ENCODE measurements at regions not wholly inside any gene's neighbourhood (a gene's known extent, or its start where the extent isn't known, plus 50 kb on each side); places are given as distances from the start of the nearest gene placed in this dataset.

- peaks cover 0 to 4% (median 0%) of the 10 kb centered on the region in 9 donors for H3K9me3 Mint-ChIP-seq
- H3K27me3 Mint-ChIP-seq = peaks cover 0 to 21% (median 3%) of the 10 kb centered on the region in 5 donors
- POLR2A ChIA-PET = no interaction called here
- H3K27ac Mint-ChIP-seq = no peak overlapping the region
- no peaks in the 10 kb centered on the region for H3K4me1 Mint-ChIP-seq
- H3K36me3 Mint-ChIP-seq = no peaks in the 10 kb centered on the region
- ATAC-seq = no peak
- no peak for DNase-seq
- no peak overlapping the region for H3K4me3 Mint-ChIP-seq
Observed at GRCh38 chr2:201971531-201972228, 62.0 kb upstream of the FZD7 start.

- POLR2A ChIA-PET = no interaction called here
- no peaks in the 10 kb centered on the region for H3K36me3 Mint-ChIP-seq
Observed at GRCh38 chr2:201972621-201973255, 60.9 kb upstream of the FZD7 start.

GRCh38 chr2:201973305-201973928 is 60.2 kb upstream of the FZD7 start:
- H3K9me3 Mint-ChIP-seq = peaks cover 0 to 4% (median 0%) of the 10 kb centered on the region in 9 donors

More at GRCh38 chr2:201972621-201973255, 60.9 kb upstream of the FZD7 start:
- Mint-ChIP-seq H3K4me3 (no peak overlapping the region), H3K4me1 (no peaks in the 10 kb centered on the region), H3K27ac (peak overlapping the region in 1 of 10 donors; percentile 13), H3K9me3 (peaks cover 0 to 4% (median 0%) of the 10 kb centered on the region in 9 donors), H3K27me3 (peaks cover 0 to 21% (median 6%) of the 10 kb centered on the region in 5 donors)
- DNase-seq (no peak), ATAC-seq (no peak)

GRCh38 chr2:201974171-201975100 is 59.2 kb upstream of the FZD7 start:
- DNase-seq = no peak
- Mint-ChIP-seq H3K27me3 (peaks cover 0 to 17% (median 7%) of the 10 kb centered on the region in 5 donors), H3K4me3 (no peak overlapping the region), H3K4me1 (no peaks in the 10 kb centered on the region), H3K27ac (no peak overlapping the region), H3K36me3 (no peaks in the 10 kb centered on the region), H3K9me3 (peaks cover 0 to 4% (median 0%) of the 10 kb centered on the region in 9 donors)
- POLR2A ChIA-PET = no interaction called here
- ATAC-seq = no peak

More at GRCh38 chr2:201973305-201973928, 60.2 kb upstream of the FZD7 start:
- no peak overlapping the region for H3K4me3 Mint-ChIP-seq
- DNase-seq (no peak), ATAC-seq (no peak)
- no peaks in the 10 kb centered on the region for H3K4me1 Mint-ChIP-seq
- POLR2A ChIA-PET = interaction anchor here (0.6 kb wide), 1 partner anchor 27 kb away, joined by 3 read pairs; no protein-coding TSS in a partner anchor
- H3K27ac Mint-ChIP-seq = no peak overlapping the region
- H3K27me3 Mint-ChIP-seq = peaks cover 0 to 21% (median 6%) of the 10 kb centered on the region in 5 donors
- no peaks in the 10 kb centered on the region for H3K36me3 Mint-ChIP-seq

GRCh38 chr2:201975434-201975833 is 58.2 kb upstream of the FZD7 start:
- ATAC-seq (no peak), DNase-seq (no peak)
- no peaks in the 10 kb centered on the region for H3K36me3 Mint-ChIP-seq
- peaks cover 1 to 16% (median 7%) of the 10 kb centered on the region in 5 donors for H3K27me3 Mint-ChIP-seq
- POLR2A ChIA-PET = no interaction called here
- H3K4me1 Mint-ChIP-seq = no peaks in the 10 kb centered on the region
- no peak overlapping the region for H3K27ac Mint-ChIP-seq
- H3K9me3 Mint-ChIP-seq = peaks cover 0 to 4% (median 0%) of the 10 kb centered on the region in 9 donors
- H3K4me3 Mint-ChIP-seq = no peak overlapping the region

GRCh38 chr2:201975964-201976612 is 57.6 kb upstream of the FZD7 start:
- peaks cover 0 to 1% (median 0%) of the 10 kb centered on the region in 9 donors for H3K9me3 Mint-ChIP-seq
- H3K36me3 Mint-ChIP-seq = no peaks in the 10 kb centered on the region
- DNase-seq = no peak
- no peak for ATAC-seq
- no peak overlapping the region for H3K27ac Mint-ChIP-seq
- H3K27me3 Mint-ChIP-seq = peaks cover 1 to 14% (median 9%) of the 10 kb centered on the region in 5 donors
- POLR2A ChIA-PET = no interaction called here
- no peak overlapping the region for H3K4me3 Mint-ChIP-seq
- no peaks in the 10 kb centered on the region for H3K4me1 Mint-ChIP-seq

- H3K27me3 Mint-ChIP-seq = peaks cover 1 to 14% (median 8%) of the 10 kb centered on the region in 5 donors
- ATAC-seq (no peak), DNase-seq (no peak)
- POLR2A ChIA-PET = no interaction called here
- H3K36me3 Mint-ChIP-seq = no peaks in the 10 kb centered on the region
- H3K27ac Mint-ChIP-seq = no peak overlapping the region
- no peak overlapping the region for H3K4me3 Mint-ChIP-seq
- no peaks in the 10 kb centered on the region for H3K9me3 Mint-ChIP-seq
- no peaks in the 10 kb centered on the region for H3K4me1 Mint-ChIP-seq
Observed at GRCh38 chr2:201977651-201978050, 56.0 kb upstream of the FZD7 start.

GRCh38 chr2:201978333-201978732 is 55.3 kb upstream of the FZD7 start:
- no peaks in the 10 kb centered on the region for H3K36me3 Mint-ChIP-seq
- peaks cover 1 to 14% (median 8%) of the 10 kb centered on the region in 5 donors for H3K27me3 Mint-ChIP-seq
- DNase-seq (no peak), ATAC-seq (no peak)
- no peak overlapping the region for H3K27ac Mint-ChIP-seq
- no peaks in the 10 kb centered on the region for H3K9me3 Mint-ChIP-seq
- POLR2A ChIA-PET = no interaction called here
- no peaks in the 10 kb centered on the region for H3K4me1 Mint-ChIP-seq
- no peak overlapping the region for H3K4me3 Mint-ChIP-seq

GRCh38 chr2:201978986-201979385 is 54.7 kb upstream of the FZD7 start:
- no peaks in the 10 kb centered on the region for H3K9me3 Mint-ChIP-seq
- no peaks in the 10 kb centered on the region for H3K4me1 Mint-ChIP-seq
- DNase-seq = no peak
- H3K27me3 Mint-ChIP-seq = peaks cover 1 to 13% (median 8%) of the 10 kb centered on the region in 5 donors
- H3K36me3 Mint-ChIP-seq = no peaks in the 10 kb centered on the region
- POLR2A ChIA-PET = no interaction called here
- no peak overlapping the region for H3K4me3 Mint-ChIP-seq
- H3K27ac Mint-ChIP-seq = no peak overlapping the region
- ATAC-seq = no peak

GRCh38 chr2:201980389-201980821 is 53.2 kb upstream of the FZD7 start:
- Mint-ChIP-seq H3K9me3 (no peaks in the 10 kb centered on the region), H3K27me3 (peaks cover 1 to 13% (median 8%) of the 10 kb centered on the region in 5 donors), H3K4me3 (no peak overlapping the region), H3K27ac (no peak overlapping the region), H3K4me1 (peaks cover 0 to 7% (median 0%) of the 10 kb centered on the region in 4 donors), H3K36me3 (no peaks in the 10 kb centered on the region)
- ATAC-seq = no peak
- POLR2A ChIA-PET = no interaction called here
- no peak for DNase-seq

- H3K36me3 Mint-ChIP-seq = no peaks in the 10 kb centered on the region
- POLR2A ChIA-PET = no interaction called here
- H3K9me3 Mint-ChIP-seq = no peaks in the 10 kb centered on the region
- DNase-seq (no peak), ATAC-seq (no peak)
- no peak overlapping the region for H3K4me3 Mint-ChIP-seq
- H3K4me1 Mint-ChIP-seq = peaks cover 0 to 8% (median 0%) of the 10 kb centered on the region in 4 donors
- H3K27me3 Mint-ChIP-seq = peaks cover 1 to 13% (median 8%) of the 10 kb centered on the region in 5 donors
- no peak overlapping the region for H3K27ac Mint-ChIP-seq
Observed at GRCh38 chr2:201980946-201981345, 52.7 kb upstream of the FZD7 start.

- H3K36me3 Mint-ChIP-seq = no peaks in the 10 kb centered on the region
- H3K4me1 Mint-ChIP-seq = peaks cover 0 to 8% (median 0%) of the 10 kb centered on the region in 4 donors
- POLR2A ChIA-PET = no interaction called here
- ATAC-seq = no peak
- no peak overlapping the region for H3K27ac Mint-ChIP-seq
- no peak for DNase-seq
- peaks cover 1 to 10% (median 4%) of the 10 kb centered on the region in 5 donors for H3K27me3 Mint-ChIP-seq
- H3K9me3 Mint-ChIP-seq = no peaks in the 10 kb centered on the region
- H3K4me3 Mint-ChIP-seq = no peak overlapping the region
Observed at GRCh38 chr2:201983174-201983573, 50.5 kb upstream of the FZD7 start.
